ENCODE measurements at regions not wholly inside any gene's neighbourhood (a gene's known extent, or its start where the extent isn't known, plus 50 kb on each side); places are given as distances from the start of the nearest gene placed in this dataset.

DNA sequence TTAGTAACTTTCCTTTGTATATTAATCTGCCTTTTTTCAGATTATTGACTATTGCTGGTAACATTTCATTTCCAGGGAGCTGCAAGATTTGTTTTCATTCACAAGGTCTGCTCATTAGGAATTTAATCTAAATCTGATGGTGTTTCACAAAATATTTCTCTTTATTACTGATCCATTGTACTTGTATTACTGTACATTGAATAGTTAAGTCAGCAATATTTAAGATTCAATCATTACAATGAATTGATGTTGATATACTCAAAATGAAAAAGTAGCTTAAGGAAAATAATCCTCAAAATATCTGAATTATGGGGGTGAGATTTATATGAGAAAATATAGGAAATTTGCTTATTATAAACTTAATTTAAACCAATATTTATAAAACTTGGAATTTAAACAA lies 308.6 kb upstream of the PBX1 start:
- TF ChIP-seq, protein P1, sequence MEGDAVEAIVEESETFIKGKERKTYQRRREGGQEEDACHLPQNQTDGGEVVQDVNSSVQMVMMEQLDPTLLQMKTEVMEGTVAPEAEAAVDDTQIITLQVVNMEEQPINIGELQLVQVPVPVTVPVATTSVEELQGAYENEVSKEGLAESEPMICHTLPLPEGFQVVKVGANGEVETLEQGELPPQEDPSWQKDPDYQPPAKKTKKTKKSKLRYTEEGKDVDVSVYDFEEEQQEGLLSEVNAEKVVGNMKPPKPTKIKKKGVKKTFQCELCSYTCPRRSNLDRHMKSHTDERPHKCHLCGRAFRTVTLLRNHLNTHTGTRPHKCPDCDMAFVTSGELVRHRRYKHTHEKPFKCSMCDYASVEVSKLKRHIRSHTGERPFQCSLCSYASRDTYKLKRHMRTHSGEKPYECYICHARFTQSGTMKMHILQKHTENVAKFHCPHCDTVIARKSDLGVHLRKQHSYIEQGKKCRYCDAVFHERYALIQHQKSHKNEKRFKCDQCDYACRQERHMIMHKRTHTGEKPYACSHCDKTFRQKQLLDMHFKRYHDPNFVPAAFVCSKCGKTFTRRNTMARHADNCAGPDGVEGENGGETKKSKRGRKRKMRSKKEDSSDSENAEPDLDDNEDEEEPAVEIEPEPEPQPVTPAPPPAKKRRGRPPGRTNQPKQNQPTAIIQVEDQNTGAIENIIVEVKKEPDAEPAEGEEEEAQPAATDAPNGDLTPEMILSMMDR (IDR thresholded peaks at IDR 0.05), result no peak
- TF ChIP-seq POLR2A (IDR thresholded peaks at IDR 0.05), result no peak

Data from Peyer's patch (tissue), 4 donors.